HEK293 (cell line): ENCODE measurements at regions not wholly inside any gene's neighbourhood (a gene's known extent, or its start where the extent isn't known, plus 50 kb on each side); places are given as distances from the start of the nearest gene placed in this dataset.

Experiments
- CTCF ChIA-PET: fragments of 350-600 bp; formaldehyde crosslinking; extraction: SDS; loops from one replicate; lab custom pipeline; 2021; ENCODE audit warnings: antibody characterized with exemption; lab: Yijun Ruan, JAX
- POLR2A ChIA-PET: fragments of 300-600 bp; formaldehyde crosslinking; extraction: SDS; loops from one replicate; lab custom pipeline; 2020; ENCODE audit warnings: antibody characterized with exemption, inconsistent platforms; lab: Yijun Ruan, JAX
- H3K27ac ChIP-seq: fragments of 200-500 bp; sonication (Bioruptor generic); 2 replicates; pipeline ENCODE4 v1.5.1; 2014; ENCODE audit warnings: low read depth, low read length, control low read depth, inconsistent platforms; ENCODE audit errors: extremely low read depth
- H3K36me3 ChIP-seq, 2 experiments: fragments of 200-500 bp in 1 of 2; sonication (Bioruptor generic) in 1 of 2; 1 replicate in 1 of 2; 2 replicates in 1 of 2; pipeline ENCODE4 v1.5.1; 2014 to 2017; ENCODE audit warnings: inconsistent platforms in 2 of 2, low read length in 2 of 2; ENCODE audit not compliant: control insufficient read depth in 2 of 2, insufficient read depth in 1 of 2
- H3K4me1 ChIP-seq: fragments of 200-500 bp; sonication (Bioruptor generic); 2 replicates; pipeline ENCODE4 v1.5.1; 2014; ENCODE audit warnings: mild to moderate bottlenecking, low read length, inconsistent platforms; ENCODE audit not compliant: control insufficient read depth, insufficient read depth
- H3K4me3 ChIP-seq: 2 replicates; pipeline ENCODE4 v1.5.1; 2011; ENCODE audit warnings: low read depth, mild to moderate bottlenecking, control low read depth, low read length, moderate library complexity
- H3K9me3 ChIP-seq: fragments of 200-500 bp; sonication (Bioruptor generic); 2 replicates; pipeline ENCODE4 v1.5.1; 2014; ENCODE audit warnings: low read depth, low read length, inconsistent platforms; ENCODE audit not compliant: control insufficient read depth, insufficient read depth
- BCL11B ChIP-seq: fragments of 450-650 bp; formaldehyde crosslinking; IDR thresholded peaks from 2 replicates; pipeline ENCODE4 v1.5.1; 2016; ENCODE audit warnings: low read depth, missing biosample characterization, missing genetic modification characterization
- GLI2 ChIP-seq: fragments of 450-650 bp; formaldehyde crosslinking; IDR thresholded peaks from 2 replicates; pipeline ENCODE4; 2017; ENCODE audit warnings: missing biosample characterization, missing genetic modification characterization, low read depth, borderline replicate concordance
- HOXA7 ChIP-seq: sonication (generic); formaldehyde crosslinking; IDR thresholded peaks from 2 replicates; pipeline ENCODE4 v1.8.1; 2022; ENCODE audit warnings: missing genetic modification reagents, borderline replicate concordance
- KLF1 ChIP-seq: fragments of 450-650 bp; formaldehyde crosslinking; IDR thresholded peaks from 2 replicates; pipeline ENCODE4 v1.5.1; 2016; ENCODE audit warnings: missing biosample characterization, missing genetic modification characterization
- KLF8 ChIP-seq: fragments of 450-650 bp; formaldehyde crosslinking; IDR thresholded peaks from 2 replicates; pipeline ENCODE4 v1.5.1; 2016; ENCODE audit warnings: missing biosample characterization, missing genetic modification characterization
- REPIN1 ChIP-seq: fragments of 450-650 bp; formaldehyde crosslinking; IDR thresholded peaks from 2 replicates; pipeline ENCODE4 v1.5.1; 2017; ENCODE audit warnings: missing biosample characterization, missing genetic modification characterization, low read depth
- YY1 ChIP-seq: fragments of 450-650 bp; formaldehyde crosslinking; IDR thresholded peaks from 2 replicates; pipeline ENCODE4 v1.5.1; 2018; ENCODE audit warnings: missing biosample characterization, missing genetic modification characterization
- ZBTB20 ChIP-seq: fragments of 450-650 bp; formaldehyde crosslinking; IDR thresholded peaks from 2 replicates; pipeline ENCODE4 v1.5.1; 2016; ENCODE audit warnings: missing biosample characterization, missing genetic modification characterization
- ZBTB8A ChIP-seq: fragments of 450-650 bp; formaldehyde crosslinking; IDR thresholded peaks from 2 replicates; pipeline ENCODE4 v1.5.1; 2016; ENCODE audit warnings: missing biosample characterization, missing genetic modification characterization
- ZFP3 ChIP-seq: fragments of 450-650 bp; formaldehyde crosslinking; IDR thresholded peaks from 2 replicates; pipeline ENCODE4 v1.5.1; 2016; ENCODE audit warnings: low read depth, missing biosample characterization, missing genetic modification characterization
- ZNF16 ChIP-seq: fragments of 450-650 bp; formaldehyde crosslinking; IDR thresholded peaks from 2 replicates; pipeline ENCODE4 v1.5.1; 2016; ENCODE audit warnings: low read depth, missing biosample characterization, missing genetic modification characterization
- ZNF175 ChIP-seq: fragments of 450-650 bp; formaldehyde crosslinking; IDR thresholded peaks from 2 replicates; pipeline ENCODE4 v1.5.1; 2016; ENCODE audit warnings: missing biosample characterization, missing genetic modification characterization
- ZNF184 ChIP-seq: fragments of 450-650 bp; IDR thresholded peaks from 2 replicates; pipeline ENCODE4 v1.5.1; 2018; ENCODE audit warnings: missing biosample characterization, mild to moderate bottlenecking, missing genetic modification characterization
- ZNF202 ChIP-seq: fragments of 450-650 bp; formaldehyde crosslinking; IDR thresholded peaks from 2 replicates; pipeline ENCODE4 v1.5.1; 2016; ENCODE audit warnings: missing biosample characterization, missing genetic modification characterization, borderline replicate concordance
- ZNF214 ChIP-seq: fragments of 450-650 bp; formaldehyde crosslinking; IDR thresholded peaks from 2 replicates; pipeline ENCODE4 v1.5.1; 2017; ENCODE audit warnings: missing biosample characterization, mild to moderate bottlenecking, missing genetic modification characterization, borderline replicate concordance
- ZNF23 ChIP-seq: fragments of 450-650 bp; formaldehyde crosslinking; IDR thresholded peaks from 2 replicates; pipeline ENCODE4 v1.5.1; 2016; ENCODE audit warnings: missing biosample characterization, missing genetic modification characterization, borderline replicate concordance
- ZNF239 ChIP-seq: fragments of 450-650 bp; formaldehyde crosslinking; IDR thresholded peaks from 2 replicates; pipeline ENCODE4 v1.5.1; 2016; ENCODE audit warnings: missing biosample characterization, missing genetic modification characterization
- ZNF266 ChIP-seq: fragments of 450-650 bp; formaldehyde crosslinking; IDR thresholded peaks from 2 replicates; pipeline ENCODE4 v1.5.1; 2016; ENCODE audit warnings: missing biosample characterization, missing genetic modification characterization, low read depth
- ZNF311 ChIP-seq: fragments of 450-650 bp; formaldehyde crosslinking; IDR thresholded peaks from 2 replicates; pipeline ENCODE4 v1.5.1; 2017; ENCODE audit warnings: missing biosample characterization, missing genetic modification characterization, borderline replicate concordance
- ZNF341 ChIP-seq: fragments of 450-650 bp; formaldehyde crosslinking; IDR thresholded peaks from 2 replicates; pipeline ENCODE4; 2016; ENCODE audit warnings: low read depth, missing biosample characterization, missing genetic modification characterization
- ZNF404 ChIP-seq: fragments of 450-650 bp; formaldehyde crosslinking; IDR thresholded peaks from 2 replicates; pipeline ENCODE4 v1.5.1; 2017; ENCODE audit warnings: missing biosample characterization, missing genetic modification characterization
- ZNF426 ChIP-seq: fragments of 450-650 bp; formaldehyde crosslinking; IDR thresholded peaks from 2 replicates; pipeline ENCODE4 v1.5.1; 2017; ENCODE audit warnings: missing biosample characterization, missing genetic modification characterization, mild to moderate bottlenecking, inconsistent platforms, moderate library complexity
- ZNF530 ChIP-seq: fragments of 450-650 bp; formaldehyde crosslinking; IDR thresholded peaks from 2 replicates; pipeline ENCODE4 v1.5.1; 2016; ENCODE audit warnings: low read depth, missing biosample characterization, missing genetic modification characterization
- ZNF549 ChIP-seq: fragments of 450-650 bp; IDR thresholded peaks from 2 replicates; pipeline ENCODE4 v1.5.1; 2018; ENCODE audit warnings: missing biosample characterization, missing genetic modification characterization, mild to moderate bottlenecking, inconsistent platforms, moderate library complexity
- ZNF561 ChIP-seq: fragments of 450-650 bp; IDR thresholded peaks from 2 replicates; pipeline ENCODE4 v1.5.1; 2018; ENCODE audit warnings: missing biosample characterization, missing genetic modification characterization, borderline replicate concordance
- ZNF596 ChIP-seq: fragments of 450-650 bp; IDR thresholded peaks from 2 replicates; pipeline ENCODE4 v1.5.0; 2018; ENCODE audit warnings: missing biosample characterization, mild to moderate bottlenecking, missing genetic modification characterization, moderate library complexity
- ZNF626 ChIP-seq: fragments of 450-650 bp; sonication (Bioruptor Pico); formaldehyde crosslinking; IDR thresholded peaks from 2 replicates; pipeline ENCODE4 v1.5.1; 2018; ENCODE audit warnings: missing biosample characterization, missing genetic modification characterization, inconsistent platforms
- ZNF843 ChIP-seq: fragments of 450-650 bp; formaldehyde crosslinking; IDR thresholded peaks from 2 replicates; pipeline ENCODE4 v1.5.1; 2016; ENCODE audit warnings: missing biosample characterization, missing genetic modification characterization
- ZSCAN23 ChIP-seq: fragments of 450-650 bp; formaldehyde crosslinking; IDR thresholded peaks from 2 replicates; pipeline ENCODE4 v1.5.1; 2016; ENCODE audit warnings: missing biosample characterization, missing genetic modification characterization
- ZXDB ChIP-seq: fragments of 450-650 bp; formaldehyde crosslinking; IDR thresholded peaks from 2 replicates; pipeline ENCODE4 v1.5.1; 2016; ENCODE audit warnings: missing biosample characterization, missing genetic modification characterization
- TF ChIP-seq, protein P1 (sequence below): fragments of 450-650 bp; formaldehyde crosslinking; IDR thresholded peaks from 2 replicates; pipeline ENCODE4 v1.5.1; 2017; ENCODE audit warnings: missing biosample characterization, missing genetic modification characterization
- TF ChIP-seq, protein P2 (sequence below): fragments of 450-650 bp; formaldehyde crosslinking; IDR thresholded peaks from 2 replicates; pipeline ENCODE4 v1.5.1; 2016; ENCODE audit warnings: missing biosample characterization, missing genetic modification characterization, borderline replicate concordance
- TF ChIP-seq, protein P3 (sequence below): fragments of 450-650 bp; formaldehyde crosslinking; IDR thresholded peaks from 2 replicates; pipeline ENCODE4 v1.5.1; 2016; ENCODE audit warnings: missing biosample characterization, missing genetic modification characterization

DNA sequence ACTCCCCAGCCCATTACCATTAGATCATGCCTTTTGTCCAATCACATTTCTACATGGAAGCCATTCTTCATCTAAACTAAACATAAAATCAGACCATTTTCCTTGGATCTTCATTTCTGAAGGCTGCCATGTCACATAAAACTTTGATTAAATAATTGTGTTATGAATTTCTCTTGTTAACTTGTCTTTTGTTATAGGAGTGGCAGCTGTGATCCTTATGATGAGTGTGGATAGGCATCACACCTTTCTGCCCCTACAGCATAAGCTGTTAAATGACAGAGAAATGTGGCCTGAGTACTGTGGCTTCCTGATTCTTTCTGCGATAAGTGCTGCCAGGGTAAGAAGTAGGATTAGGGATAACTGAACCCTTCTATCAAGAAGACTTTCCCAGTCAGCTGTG lies 247.1 kb upstream of the MOCS1 start (continued):
- no peak for TF ChIP-seq ZFP3
- no peak for TF ChIP-seq ZNF184 (tag by site-specific recombination)

DNA sequence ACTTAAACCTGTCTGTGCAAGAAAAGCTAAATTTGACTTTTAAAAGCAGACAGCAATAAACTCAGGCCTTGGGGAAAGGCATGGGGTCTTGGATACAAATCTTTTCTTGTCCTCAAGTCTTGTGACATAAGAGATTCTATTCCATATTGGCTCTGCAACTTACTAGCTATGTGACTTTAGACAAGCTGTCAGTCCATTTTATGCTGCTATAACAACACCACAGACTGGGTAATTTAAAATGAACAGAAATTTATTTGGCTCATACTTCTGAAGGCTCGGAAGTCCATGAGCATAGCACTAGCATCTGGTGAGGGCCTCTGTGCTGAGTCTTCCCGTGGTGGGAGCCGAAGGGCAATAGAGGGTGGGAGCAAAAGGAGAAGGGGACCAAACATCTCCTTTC lies 246.0 kb upstream of the MOCS1 start:
- H3K4me3 ChIP-seq, result no peak overlapping the region
- POLR2A ChIA-PET, result no interaction called here
- CTCF ChIA-PET, result no interaction called here

GRCh38 chr6:40179496-40179895 lies 245.2 kb upstream of the MOCS1 start:
- Histone ChIP-seq H3K36me3 (no peaks in the 10 kb centered on the region), H3K27ac (no peak overlapping the region), H3K9me3 (no peaks in the 10 kb centered on the region), H3K4me3 (no peak overlapping the region), H3K4me1 (no peaks in the 10 kb centered on the region)
- TF ChIP-seq ZFP3 (no peak), KLF8 (no peak), ZNF311 (no peak), KLF1 (tag by site-specific recombination) (no peak), ZNF530 (tag by site-specific recombination) (no peak), ZNF626 (no peak), ZBTB20 (no peak), ZNF23 (no peak), ZNF561 (no peak), ZNF16 (tag by site-specific recombination) (no peak), HOXA7 (CRISPR knock-in tag) (no peak), ZNF214 (tag by site-specific recombination) (no peak)
- TF ChIP-seq, protein P1, sequence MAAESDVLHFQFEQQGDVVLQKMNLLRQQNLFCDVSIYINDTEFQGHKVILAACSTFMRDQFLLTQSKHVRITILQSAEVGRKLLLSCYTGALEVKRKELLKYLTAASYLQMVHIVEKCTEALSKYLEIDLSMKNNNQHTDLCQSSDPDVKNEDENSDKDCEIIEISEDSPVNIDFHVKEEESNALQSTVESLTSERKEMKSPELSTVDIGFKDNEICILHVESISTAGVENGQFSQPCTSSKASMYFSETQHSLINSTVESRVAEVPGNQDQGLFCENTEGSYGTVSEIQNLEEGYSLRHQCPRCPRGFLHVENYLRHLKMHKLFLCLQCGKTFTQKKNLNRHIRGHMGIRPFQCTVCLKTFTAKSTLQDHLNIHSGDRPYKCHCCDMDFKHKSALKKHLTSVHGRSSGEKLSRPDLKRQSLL (tag by site-specific recombination), result no peak
- ChIA-PET CTCF (interaction anchor here (0.6 kb wide), 1 partner anchor 484 kb away, joined by 3 read pairs; no protein-coding TSS in a partner anchor), POLR2A (no interaction called here)

More for the DNA sequence above, 246.0 kb upstream of the MOCS1 start:
- Histone ChIP-seq H3K27ac (no peak overlapping the region), H3K9me3 (no peaks in the 10 kb centered on the region), H3K36me3 (no peaks in the 10 kb centered on the region), H3K4me1 (no peaks in the 10 kb centered on the region)
- TF ChIP-seq, protein P2, sequence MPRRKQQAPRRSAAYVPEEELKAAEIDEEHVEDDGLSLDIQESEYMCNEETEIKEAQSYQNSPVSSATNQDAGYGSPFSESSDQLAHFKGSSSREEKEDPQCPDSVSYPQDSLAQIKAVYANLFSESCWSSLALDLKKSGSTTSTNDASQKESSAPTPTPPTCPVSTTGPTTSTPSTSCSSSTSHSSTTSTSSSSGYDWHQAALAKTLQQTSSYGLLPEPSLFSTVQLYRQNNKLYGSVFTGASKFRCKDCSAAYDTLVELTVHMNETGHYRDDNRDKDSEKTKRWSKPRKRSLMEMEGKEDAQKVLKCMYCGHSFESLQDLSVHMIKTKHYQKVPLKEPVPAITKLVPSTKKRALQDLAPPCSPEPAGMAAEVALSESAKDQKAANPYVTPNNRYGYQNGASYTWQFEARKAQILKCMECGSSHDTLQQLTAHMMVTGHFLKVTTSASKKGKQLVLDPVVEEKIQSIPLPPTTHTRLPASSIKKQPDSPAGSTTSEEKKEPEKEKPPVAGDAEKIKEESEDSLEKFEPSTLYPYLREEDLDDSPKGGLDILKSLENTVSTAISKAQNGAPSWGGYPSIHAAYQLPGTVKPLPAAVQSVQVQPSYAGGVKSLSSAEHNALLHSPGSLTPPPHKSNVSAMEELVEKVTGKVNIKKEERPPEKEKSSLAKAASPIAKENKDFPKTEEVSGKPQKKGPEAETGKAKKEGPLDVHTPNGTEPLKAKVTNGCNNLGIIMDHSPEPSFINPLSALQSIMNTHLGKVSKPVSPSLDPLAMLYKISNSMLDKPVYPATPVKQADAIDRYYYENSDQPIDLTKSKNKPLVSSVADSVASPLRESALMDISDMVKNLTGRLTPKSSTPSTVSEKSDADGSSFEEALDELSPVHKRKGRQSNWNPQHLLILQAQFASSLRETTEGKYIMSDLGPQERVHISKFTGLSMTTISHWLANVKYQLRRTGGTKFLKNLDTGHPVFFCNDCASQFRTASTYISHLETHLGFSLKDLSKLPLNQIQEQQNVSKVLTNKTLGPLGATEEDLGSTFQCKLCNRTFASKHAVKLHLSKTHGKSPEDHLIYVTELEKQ (tag by site-specific recombination), result no peak
- TF ChIP-seq YY1 (tag by site-specific recombination) (no peak), ZNF426 (tag by site-specific recombination) (no peak), ZNF175 (tag by site-specific recombination) (no peak), ZXDB (tag by site-specific recombination) (no peak), ZNF239 (tag by site-specific recombination) (no peak), REPIN1 (tag by site-specific recombination) (no peak), ZBTB8A (tag by site-specific recombination) (no peak), ZSCAN23 (tag by site-specific recombination) (no peak), ZNF596 (no peak), BCL11B (tag by site-specific recombination) (no peak), ZNF549 (tag by site-specific recombination) (no peak), ZNF341 (tag by site-specific recombination) (no peak), ZNF202 (tag by site-specific recombination) (no peak), ZNF266 (no peak), ZNF404 (tag by site-specific recombination) (no peak), ZNF843 (tag by site-specific recombination) (no peak), GLI2 (tag by site-specific recombination) (no peak)
- TF ChIP-seq, protein P3, sequence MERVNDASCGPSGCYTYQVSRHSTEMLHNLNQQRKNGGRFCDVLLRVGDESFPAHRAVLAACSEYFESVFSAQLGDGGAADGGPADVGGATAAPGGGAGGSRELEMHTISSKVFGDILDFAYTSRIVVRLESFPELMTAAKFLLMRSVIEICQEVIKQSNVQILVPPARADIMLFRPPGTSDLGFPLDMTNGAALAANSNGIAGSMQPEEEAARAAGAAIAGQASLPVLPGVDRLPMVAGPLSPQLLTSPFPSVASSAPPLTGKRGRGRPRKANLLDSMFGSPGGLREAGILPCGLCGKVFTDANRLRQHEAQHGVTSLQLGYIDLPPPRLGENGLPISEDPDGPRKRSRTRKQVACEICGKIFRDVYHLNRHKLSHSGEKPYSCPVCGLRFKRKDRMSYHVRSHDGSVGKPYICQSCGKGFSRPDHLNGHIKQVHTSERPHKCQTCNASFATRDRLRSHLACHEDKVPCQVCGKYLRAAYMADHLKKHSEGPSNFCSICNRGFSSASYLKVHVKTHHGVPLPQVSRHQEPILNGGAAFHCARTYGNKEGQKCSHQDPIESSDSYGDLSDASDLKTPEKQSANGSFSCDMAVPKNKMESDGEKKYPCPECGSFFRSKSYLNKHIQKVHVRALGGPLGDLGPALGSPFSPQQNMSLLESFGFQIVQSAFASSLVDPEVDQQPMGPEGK (tag by site-specific recombination), result no peak
